Vagina (tissue), 2 donors: ENCODE measurements at regions not wholly inside any gene's neighbourhood (a gene's known extent, or its start where the extent isn't known, plus 50 kb on each side); places are given as distances from the start of the nearest gene placed in this dataset.

Experiments
- DNase-seq, 2 donors: peaks; one replicate each; pipeline ENCODE4 v3.0.0-alpha.2; 2017; ENCODE audit errors: extremely low spot score in 2 of 2
- H3K27ac ChIP-seq: fragments of 200-600 bp; sonication (generic); one replicate; pipeline ENCODE4 v1.5.1; 2019
- H3K27me3 ChIP-seq: fragments of 200-600 bp; sonication (generic); one replicate; pipeline ENCODE4 v1.5.1; 2019
- H3K36me3 ChIP-seq, 2 donors: fragments of 200-600 bp; sonication (generic); one replicate each; pipeline ENCODE4 v1.5.1; 2017 to 2019
- H3K4me1 ChIP-seq: fragments of 200-600 bp; sonication (generic); one replicate; pipeline ENCODE4 v1.5.1; 2019
- H3K4me3 ChIP-seq, 2 donors: fragments of 200-600 bp; sonication (generic); 1 replicate in 1 of 2; 2 replicates in 1 of 2; pipeline ENCODE4 v1.5.1; 2016 to 2019
- H3K9me3 ChIP-seq: fragments of 200-600 bp; sonication (generic); one replicate; pipeline ENCODE4 v1.5.1; 2019
- POLR2A ChIP-seq, 2 donors: fragments of 450-650 bp; IDR thresholded peaks; one replicate each; pipeline ENCODE4 v1.6.1; 2017; ENCODE audit warnings: antibody characterized with exemption in 2 of 2, mild to moderate bottlenecking in 2 of 2, moderate library complexity in 2 of 2
- POLR2AphosphoS5 ChIP-seq, 2 donors: sonication (generic); formaldehyde crosslinking; IDR thresholded peaks; one replicate each; pipeline ENCODE4 v1.9.0; 2017; ENCODE audit warnings: antibody characterized with exemption in 2 of 2, mild to moderate bottlenecking in 2 of 2, low read depth in 1 of 2; ENCODE audit not compliant: insufficient read depth in 1 of 2
- intact Hi-C: fragments of 100-400 bp; cut with DNase I; formaldehyde crosslinking; loops from one replicate; pipeline ENCODE4 v1.15.1; 2023
- TF ChIP-seq, protein P1 (sequence below), 3 experiments: fragments of 450-650 bp in 2 of 3; fragments of 200-600 bp in 1 of 3; sonication (generic) in 1 of 3; IDR thresholded peaks; one replicate each; pipeline ENCODE4 v1.5.1; 2017 to 2019; ENCODE audit warnings: antibody characterized with exemption in 3 of 3, mild to moderate bottlenecking in 2 of 3, moderate library complexity in 2 of 3

GRCh38 chr10:70943841-70944466 is 55.6 kb upstream of the PCBD1 start:
- Histone ChIP-seq H3K4me3 (no peak overlapping the region), H3K4me1 (no peaks in the 10 kb centered on the region), H3K27me3 (no peaks in the 10 kb centered on the region), H3K9me3 (no peaks in the 10 kb centered on the region), H3K36me3 (no peaks in the 10 kb centered on the region), H3K27ac (no peak overlapping the region)
- intact Hi-C loops, result no loop called here
- DNase-seq, result no peak
- no peak for TF ChIP-seq POLR2AphosphoS5 (IDR thresholded peaks at IDR 0.05; ENCODE audit: insufficient read depth in 1 of 2, low read depth in 1 of 2)
- TF ChIP-seq POLR2A (IDR thresholded peaks at IDR 0.05), result no peak
- TF ChIP-seq, protein P1, sequence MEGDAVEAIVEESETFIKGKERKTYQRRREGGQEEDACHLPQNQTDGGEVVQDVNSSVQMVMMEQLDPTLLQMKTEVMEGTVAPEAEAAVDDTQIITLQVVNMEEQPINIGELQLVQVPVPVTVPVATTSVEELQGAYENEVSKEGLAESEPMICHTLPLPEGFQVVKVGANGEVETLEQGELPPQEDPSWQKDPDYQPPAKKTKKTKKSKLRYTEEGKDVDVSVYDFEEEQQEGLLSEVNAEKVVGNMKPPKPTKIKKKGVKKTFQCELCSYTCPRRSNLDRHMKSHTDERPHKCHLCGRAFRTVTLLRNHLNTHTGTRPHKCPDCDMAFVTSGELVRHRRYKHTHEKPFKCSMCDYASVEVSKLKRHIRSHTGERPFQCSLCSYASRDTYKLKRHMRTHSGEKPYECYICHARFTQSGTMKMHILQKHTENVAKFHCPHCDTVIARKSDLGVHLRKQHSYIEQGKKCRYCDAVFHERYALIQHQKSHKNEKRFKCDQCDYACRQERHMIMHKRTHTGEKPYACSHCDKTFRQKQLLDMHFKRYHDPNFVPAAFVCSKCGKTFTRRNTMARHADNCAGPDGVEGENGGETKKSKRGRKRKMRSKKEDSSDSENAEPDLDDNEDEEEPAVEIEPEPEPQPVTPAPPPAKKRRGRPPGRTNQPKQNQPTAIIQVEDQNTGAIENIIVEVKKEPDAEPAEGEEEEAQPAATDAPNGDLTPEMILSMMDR (IDR thresholded peaks at IDR 0.05), result no peak

GRCh38 chr10:70950037-70950436 is 61.7 kb upstream of the PCBD1 start:
- no peak overlapping the region for H3K4me3 ChIP-seq
- DNase-seq, result no peak
- no peaks in the 10 kb centered on the region for H3K27me3 ChIP-seq
- H3K36me3 ChIP-seq, result no peaks in the 10 kb centered on the region
- H3K4me1 ChIP-seq, result no peaks in the 10 kb centered on the region
- H3K27ac ChIP-seq, result no peak overlapping the region
- intact Hi-C loops, result no loop called here
- H3K9me3 ChIP-seq, result no peaks in the 10 kb centered on the region
- TF ChIP-seq, protein P1 (IDR thresholded peaks at IDR 0.05), result no peak
- TF ChIP-seq POLR2A (IDR thresholded peaks at IDR 0.05), result no peak
- TF ChIP-seq POLR2AphosphoS5 (IDR thresholded peaks at IDR 0.05; ENCODE audit: insufficient read depth in 1 of 2, low read depth in 1 of 2), result no peak

GRCh38 chr10:70950801-70951200 is 62.4 kb upstream of the PCBD1 start:
- TF ChIP-seq, protein P1 (IDR thresholded peaks at IDR 0.05), result no peak
- TF ChIP-seq POLR2AphosphoS5 (IDR thresholded peaks at IDR 0.05; ENCODE audit: insufficient read depth in 1 of 2, low read depth in 1 of 2) (no peak), POLR2A (IDR thresholded peaks at IDR 0.05) (no peak)
- H3K27me3 ChIP-seq, result no peaks in the 10 kb centered on the region
- intact Hi-C loops, result no loop called here

GRCh38 chr10:70952401-70952800 is 64.0 kb upstream of the PCBD1 start:
- H3K4me1 ChIP-seq, result no peaks in the 10 kb centered on the region
- intact Hi-C loops, result no loop called here
- DNase-seq, result no peak
- no peaks in the 10 kb centered on the region for H3K36me3 ChIP-seq
- no peak overlapping the region for H3K27ac ChIP-seq
- H3K9me3 ChIP-seq, result no peaks in the 10 kb centered on the region
- TF ChIP-seq, protein P1 (IDR thresholded peaks at IDR 0.05), result no peak
- TF ChIP-seq POLR2AphosphoS5 (IDR thresholded peaks at IDR 0.05; ENCODE audit: insufficient read depth in 1 of 2, low read depth in 1 of 2), result no peak
- TF ChIP-seq POLR2A (IDR thresholded peaks at IDR 0.05), result no peak
- no peak overlapping the region for H3K4me3 ChIP-seq
- no peaks in the 10 kb centered on the region for H3K27me3 ChIP-seq

More at GRCh38 chr10:70950801-70951200, 62.4 kb upstream of the PCBD1 start:
- no peak overlapping the region for H3K4me3 ChIP-seq
- H3K4me1 ChIP-seq, result no peaks in the 10 kb centered on the region
- H3K36me3 ChIP-seq, result no peaks in the 10 kb centered on the region
- no peak for DNase-seq
- no peak overlapping the region for H3K27ac ChIP-seq
- H3K9me3 ChIP-seq, result no peaks in the 10 kb centered on the region

DNA sequence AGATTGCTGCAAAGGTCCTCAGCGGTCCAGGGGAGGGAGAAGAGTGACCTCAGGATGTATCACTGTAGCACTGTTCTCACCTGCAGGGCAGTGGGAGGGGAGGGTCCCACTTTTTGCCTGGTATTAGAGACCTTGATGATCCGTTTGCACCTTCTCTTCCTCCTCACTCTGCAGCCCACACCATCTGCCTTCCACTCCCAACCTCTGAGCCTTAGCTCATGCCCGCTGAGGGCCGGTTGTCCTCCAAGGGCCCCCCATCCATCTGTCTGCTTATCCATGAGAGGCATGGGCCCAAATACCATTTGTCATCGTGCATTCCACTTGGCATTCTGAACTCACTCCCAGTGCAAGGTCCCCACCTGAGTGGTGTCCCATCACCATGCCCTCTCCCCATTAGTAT is 64.6 kb upstream of the PCBD1 start:
- intact Hi-C loops, result no loop called here
- no peak overlapping the region for H3K27ac ChIP-seq
- no peak for DNase-seq
- H3K36me3 ChIP-seq, result no peaks in the 10 kb centered on the region
- no peak overlapping the region for H3K4me3 ChIP-seq
- TF ChIP-seq POLR2A (IDR thresholded peaks at IDR 0.05) (no peak), POLR2AphosphoS5 (IDR thresholded peaks at IDR 0.05; ENCODE audit: insufficient read depth in 1 of 2, low read depth in 1 of 2) (no peak)
- TF ChIP-seq, protein P1 (IDR thresholded peaks at IDR 0.05), result no peak
- no peaks in the 10 kb centered on the region for H3K9me3 ChIP-seq
- H3K27me3 ChIP-seq, result no peaks in the 10 kb centered on the region
- no peaks in the 10 kb centered on the region for H3K4me1 ChIP-seq
